ENCODE measurements at regions not wholly inside any gene's neighbourhood (a gene's known extent, or its start where the extent isn't known, plus 50 kb on each side); places are given as distances from the start of the nearest gene placed in this dataset.
A peak's percentile ranks its signal among the peaks of the same experiment; 100 is the strongest.
"Not testable (repeated sequence)": the region's sequence is repeated elsewhere in the genome, so short reads cannot be mapped to it uniquely, and the experiment has no call there.

DNA sequence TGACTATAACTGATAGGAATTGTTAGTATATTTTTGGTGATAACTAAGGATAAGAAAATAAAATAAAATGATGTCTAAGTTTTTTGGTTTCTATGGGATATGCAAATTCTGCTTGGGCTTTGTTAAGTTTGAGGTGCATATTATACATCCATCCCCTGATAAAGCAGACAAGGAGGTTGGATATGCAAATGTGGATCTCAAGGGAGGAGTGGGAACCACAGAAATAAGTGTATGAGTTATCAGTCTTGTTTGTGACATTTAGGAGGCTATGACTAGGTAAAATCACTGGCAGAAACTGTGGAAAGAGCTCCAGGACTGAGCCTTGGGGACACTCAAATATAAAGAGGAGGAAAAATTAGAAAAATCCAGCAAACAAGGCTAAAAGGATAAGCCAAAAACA, 719.4 kb downstream of the RERGL start:
- DNase-seq (ENCODE audit: low read depth in 4 of 4, low spot score in 3 of 4), result no peak

DNA sequence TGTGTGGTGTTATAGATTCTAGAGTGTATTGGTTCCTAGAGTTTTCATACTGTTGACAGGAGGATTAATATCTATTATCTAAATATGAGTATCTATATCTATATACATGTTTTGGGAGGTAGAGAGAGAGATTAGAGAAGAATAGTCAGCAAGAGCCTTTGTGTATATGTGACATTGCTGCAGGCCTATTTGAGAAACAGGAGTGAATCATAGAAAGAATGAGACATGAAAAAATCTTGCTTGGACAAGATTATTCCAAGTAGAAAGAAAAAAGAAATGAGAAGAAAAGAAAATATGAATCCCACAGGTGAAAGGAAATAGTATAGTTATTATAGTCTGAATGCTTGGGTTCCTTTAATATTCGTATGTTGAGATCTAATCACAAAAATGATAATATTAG, 720.4 kb downstream of the RERGL start:
- DNase-seq (ENCODE audit: low read depth in 4 of 4, low spot score in 3 of 4), result no peak

DNA sequence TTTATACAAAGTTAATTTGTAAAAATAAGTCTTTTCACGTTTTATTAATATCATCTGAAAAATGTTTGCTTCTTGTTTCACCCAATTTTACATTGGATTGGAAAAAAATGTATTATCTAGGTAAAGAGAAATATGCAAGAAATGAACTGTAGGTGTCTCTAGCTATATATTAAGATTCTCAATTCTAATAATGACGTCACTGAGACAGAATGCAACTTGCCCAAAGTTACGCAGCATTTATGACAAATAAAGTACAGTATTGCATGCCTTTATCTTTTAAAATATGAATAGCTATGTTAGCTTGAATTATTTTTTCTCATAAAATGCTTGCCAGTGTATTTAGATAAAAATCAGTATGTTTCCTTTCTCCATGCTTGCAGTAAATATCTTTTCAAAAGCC, 728.8 kb downstream of the RERGL start:
- DNase-seq (ENCODE audit: low read depth in 4 of 4, low spot score in 3 of 4), result no peak

DNA sequence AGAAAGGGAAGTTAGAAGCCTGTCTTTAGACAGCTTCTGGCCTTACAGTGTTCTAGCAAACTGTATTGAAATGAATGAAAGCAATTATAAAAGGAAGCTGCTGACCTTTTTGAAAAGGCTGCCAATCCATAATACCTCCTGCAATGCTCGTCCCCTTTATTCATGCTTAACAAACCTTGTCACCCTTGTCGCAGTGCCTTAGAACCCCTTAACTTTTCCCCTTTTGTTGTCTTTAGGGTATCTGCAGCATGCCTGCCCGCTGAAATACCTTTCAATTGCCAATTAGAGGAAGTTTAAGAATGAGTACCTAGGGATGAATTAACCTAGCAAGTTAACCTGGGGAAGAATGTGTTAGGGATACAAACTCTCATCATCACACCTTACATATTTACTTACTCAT, 731.2 kb downstream of the RERGL start:
- DNase-seq (ENCODE audit: low read depth in 4 of 4, low spot score in 3 of 4), result no peak

DNA sequence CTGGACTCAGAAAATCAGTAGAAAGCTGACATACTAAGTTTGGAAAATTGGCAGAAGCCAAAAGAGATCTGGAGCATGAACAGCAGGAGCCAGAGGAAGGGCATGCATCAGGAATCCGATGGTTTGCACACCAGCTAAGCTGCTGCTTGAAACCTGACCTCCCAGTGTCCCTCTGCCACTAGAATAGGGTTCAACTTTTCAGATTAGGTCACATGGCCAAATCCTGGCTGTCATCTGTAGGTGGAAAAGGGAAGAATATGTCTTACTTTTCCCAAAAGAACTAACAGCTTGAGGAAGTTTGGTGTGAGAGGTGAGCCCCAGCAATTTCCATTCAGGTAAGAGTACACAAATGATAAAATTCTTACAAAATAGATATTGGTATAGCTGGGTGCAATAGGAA, 732.6 kb downstream of the RERGL start:
- no peak for DNase-seq (ENCODE audit: low read depth in 4 of 4, low spot score in 3 of 4)

DNA sequence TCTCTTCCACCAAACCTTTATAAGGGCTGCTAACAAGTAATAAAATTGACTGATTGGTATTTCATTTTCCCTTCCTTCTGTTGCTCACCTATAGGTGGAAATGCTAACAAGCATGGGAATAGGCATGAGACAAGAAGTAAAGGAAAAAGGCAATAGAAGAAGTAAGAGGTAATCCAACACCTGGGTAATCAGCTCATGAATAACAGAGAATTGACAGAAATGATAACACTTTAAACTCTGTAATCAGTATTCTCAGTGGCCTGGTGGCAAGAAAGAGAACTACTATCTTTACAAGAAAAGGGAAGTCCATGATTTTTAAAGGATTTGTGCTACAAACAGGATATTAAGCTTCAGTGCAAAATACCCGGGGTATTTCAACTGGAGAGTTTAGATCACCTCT, 737.8 kb downstream of the RERGL start:
- no peak for DNase-seq (ENCODE audit: low read depth in 4 of 4, low spot score in 3 of 4)

DNA sequence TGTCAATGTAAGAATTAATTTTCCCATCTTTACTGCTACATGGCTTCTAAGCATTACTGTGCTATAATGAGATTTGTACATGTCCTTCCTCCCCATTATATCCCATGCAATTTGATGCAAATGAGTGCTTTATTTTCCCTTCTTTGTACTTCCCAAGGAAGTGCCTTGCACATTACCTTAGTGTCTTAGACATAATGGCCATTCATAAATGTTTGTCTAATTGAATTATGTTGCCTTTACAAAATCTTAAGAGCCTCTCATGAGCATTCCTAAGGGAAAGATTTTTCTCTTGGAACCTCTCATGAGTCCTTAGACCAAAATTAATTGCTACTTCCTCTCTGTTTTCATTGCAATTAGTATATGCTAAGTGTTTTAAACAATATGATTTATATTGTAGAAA, 741.7 kb downstream of the RERGL start:
- DNase-seq (ENCODE audit: low read depth in 4 of 4, low spot score in 3 of 4), result no peak

DNA sequence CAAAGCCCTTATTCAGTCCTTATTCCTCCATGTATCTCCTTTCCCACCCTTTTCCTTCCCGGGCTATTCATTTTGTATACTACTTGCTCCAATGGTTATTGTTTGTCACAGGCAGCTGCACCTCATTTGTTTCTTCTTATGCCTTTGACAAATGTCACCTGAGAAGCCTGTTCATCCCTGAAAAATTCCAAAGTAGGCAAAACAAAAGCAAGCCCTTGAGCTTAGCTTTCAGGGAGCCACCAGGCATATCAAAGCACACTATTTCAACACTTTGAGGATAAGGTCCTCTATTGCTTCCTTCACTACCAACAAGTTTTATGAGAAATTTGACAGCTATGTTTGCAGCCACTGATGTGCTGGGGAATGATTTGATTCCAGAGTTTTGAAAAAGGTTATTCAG, 738.7 kb upstream of the LMO3 start:
- DNase-seq (ENCODE audit: low read depth in 4 of 4, low spot score in 3 of 4), result peak in 1 of 4 donors; percentile 6

DNA sequence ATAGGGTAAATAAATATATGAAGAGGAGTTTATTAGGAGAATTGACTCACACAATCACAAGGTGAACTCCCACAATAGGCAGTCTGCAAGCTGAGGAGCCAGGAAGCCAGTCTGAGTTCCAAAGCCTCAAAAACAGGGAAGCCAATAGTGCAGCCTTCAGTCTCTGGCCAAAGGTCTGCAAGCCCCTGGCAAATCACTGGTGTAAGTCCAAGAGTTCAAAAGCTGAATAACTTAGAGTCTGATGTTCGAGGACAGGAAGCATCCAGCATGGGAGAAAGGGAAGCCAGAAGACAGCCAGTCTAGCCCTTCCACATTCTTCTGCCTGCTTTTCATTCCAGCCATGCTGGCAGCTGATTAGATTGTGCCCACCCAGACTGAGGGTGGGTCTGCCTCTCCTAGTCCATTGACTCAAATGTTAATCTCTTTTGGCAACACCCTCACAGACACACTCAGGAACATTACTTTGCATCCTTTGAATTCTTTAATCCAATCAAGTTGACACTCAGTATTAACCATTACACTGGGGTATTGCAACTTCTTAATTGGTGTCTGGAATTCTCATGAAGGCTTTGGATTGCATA, 736.5 kb upstream of the LMO3 start:
- no peak for DNase-seq (ENCODE audit: low read depth in 4 of 4, low spot score in 3 of 4)

DNA sequence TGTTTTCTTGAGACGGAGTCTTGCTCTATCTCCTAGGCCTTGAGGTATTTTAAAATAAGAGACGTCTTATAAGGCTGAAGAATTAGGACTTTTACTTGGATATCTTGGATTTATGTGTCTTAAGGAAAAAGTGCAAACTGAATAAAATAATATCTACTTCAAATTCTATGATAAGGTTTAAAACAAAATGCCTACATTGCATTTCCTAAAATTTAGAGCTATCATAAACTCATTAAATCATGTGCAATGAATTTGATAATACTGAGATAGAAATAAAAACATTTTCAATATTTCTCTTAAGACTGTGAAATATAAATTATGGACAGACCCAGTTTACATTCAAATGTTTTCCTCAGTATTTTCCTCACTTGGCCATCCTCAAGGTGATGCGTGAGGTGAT, 729.5 kb upstream of the LMO3 start:
- DNase-seq (ENCODE audit: low read depth in 4 of 4, low spot score in 3 of 4), result no peak

DNA sequence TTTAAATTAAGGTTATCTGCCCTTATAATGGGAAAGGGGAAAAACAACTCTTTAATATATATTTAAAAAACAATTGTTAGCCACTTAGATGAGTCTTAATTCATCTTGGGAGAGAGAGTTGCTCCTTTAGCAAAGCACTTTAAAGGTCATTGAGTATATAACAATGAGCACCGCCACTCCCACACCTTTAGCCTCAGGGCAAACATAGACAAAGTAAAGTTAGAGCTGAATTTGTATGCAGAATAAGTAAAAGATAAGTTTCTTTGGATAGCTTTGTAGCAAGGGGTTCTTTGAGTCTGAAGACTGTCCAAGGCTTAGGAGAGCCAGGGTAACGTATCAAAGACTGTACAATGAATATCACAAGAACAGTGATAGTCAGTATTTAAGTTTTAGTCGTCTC, 728.8 kb upstream of the LMO3 start:
- no peak for DNase-seq (ENCODE audit: low read depth in 4 of 4, low spot score in 3 of 4)

DNA sequence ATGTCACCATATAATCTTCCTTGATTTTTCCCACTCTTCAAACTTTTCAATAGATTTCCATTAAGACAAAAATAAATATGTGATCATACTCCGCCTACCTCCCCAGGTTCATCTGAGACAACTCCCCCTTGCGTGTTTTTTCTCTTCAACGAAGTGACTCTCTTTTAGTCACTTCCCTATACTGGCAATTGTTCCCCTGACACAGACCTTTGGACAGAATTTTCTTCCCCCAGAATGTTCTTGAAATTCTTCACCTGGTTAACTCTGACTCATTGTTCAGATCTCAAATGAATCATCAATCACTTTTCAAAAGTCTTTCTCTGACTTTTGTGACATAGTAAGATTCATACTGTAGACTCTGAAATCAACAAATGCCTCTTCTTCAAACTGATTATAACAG, 727.3 kb upstream of the LMO3 start:
- DNase-seq (ENCODE audit: low read depth in 4 of 4, low spot score in 3 of 4), result no peak

DNA sequence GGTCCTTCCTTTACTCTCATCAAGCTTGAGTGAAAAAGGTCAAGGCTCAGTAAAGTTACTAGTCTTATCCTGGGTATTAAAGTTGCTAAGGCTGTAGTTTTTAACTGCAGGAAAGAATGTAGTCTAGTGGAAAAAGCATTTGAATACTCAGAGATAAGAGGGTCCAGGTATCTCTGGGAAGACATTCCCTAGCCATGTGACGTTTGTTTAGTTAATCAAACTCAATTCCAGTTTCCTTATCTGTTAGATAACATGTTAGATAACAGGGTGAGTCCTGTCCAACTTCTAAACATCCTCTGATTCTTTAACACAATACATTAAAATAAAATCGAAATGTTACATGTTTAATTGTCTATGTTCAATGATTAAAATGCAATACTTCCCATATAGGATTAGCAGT, 720.7 kb upstream of the LMO3 start:
- no peak for DNase-seq (ENCODE audit: low read depth in 4 of 4, low spot score in 3 of 4)

DNA sequence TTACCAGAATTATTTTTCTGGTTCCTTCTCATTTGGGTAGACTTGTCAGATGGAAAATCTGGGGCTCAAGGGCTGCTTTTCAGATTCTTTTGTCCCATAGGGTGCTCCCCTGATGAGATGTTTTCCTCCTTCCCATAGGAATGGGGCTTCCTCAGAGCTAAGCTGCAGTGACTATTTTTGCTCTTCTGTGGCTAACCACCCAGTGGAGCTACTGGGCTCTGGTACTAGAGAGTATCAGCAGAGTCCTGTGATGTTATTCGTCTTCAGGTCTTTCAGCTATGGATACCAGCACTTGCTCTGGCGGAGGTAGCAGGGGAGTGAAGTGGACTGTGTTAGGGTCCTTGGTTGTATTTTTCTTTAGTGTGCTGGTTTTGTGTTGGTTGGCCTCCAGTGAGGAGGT, 716.1 kb upstream of the LMO3 start:
- DNase-seq (ENCODE audit: low read depth in 4 of 4, low spot score in 3 of 4), result no peak

DNA sequence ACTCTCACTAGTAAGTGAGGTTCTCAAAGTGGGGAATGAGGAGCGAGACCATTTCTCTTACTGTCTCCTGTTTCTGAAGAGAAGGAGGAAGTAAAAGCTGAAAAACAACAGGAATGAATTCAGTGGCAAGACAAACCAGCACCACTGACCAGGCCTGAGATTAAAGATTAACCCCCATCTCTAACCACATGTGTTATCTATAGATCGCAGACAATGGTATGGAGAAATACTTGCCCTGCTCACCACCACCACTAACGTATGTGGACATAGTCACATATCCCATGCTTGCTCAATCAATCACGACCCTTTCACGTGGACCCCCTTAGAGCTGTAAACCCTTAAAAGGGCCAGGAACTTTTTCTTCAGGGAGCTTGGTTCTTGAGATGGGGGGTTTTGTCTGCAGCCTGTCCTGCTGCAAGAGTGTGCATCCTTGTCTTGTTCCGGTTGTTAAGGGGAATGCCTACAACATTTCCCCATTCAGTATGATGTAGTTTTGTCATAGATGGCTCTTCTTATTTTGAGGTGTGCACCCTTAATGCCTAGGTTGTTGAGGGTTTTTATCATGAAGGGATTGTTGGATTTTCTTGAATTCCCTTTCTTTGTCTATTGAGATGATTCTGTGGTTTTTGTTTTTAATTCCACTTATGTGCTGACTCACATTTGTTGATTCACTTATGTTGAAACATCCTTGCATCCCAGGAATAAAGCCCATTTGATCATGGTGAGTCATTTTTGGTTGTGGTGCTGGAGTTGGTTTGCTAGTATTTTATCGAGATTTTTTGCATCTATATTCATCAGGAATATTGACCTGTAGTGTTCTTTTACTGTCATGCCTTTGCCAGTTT, 698.8 kb upstream of the LMO3 start:
- no peak for DNase-seq (ENCODE audit: low read depth in 4 of 4, low spot score in 3 of 4)

DNA sequence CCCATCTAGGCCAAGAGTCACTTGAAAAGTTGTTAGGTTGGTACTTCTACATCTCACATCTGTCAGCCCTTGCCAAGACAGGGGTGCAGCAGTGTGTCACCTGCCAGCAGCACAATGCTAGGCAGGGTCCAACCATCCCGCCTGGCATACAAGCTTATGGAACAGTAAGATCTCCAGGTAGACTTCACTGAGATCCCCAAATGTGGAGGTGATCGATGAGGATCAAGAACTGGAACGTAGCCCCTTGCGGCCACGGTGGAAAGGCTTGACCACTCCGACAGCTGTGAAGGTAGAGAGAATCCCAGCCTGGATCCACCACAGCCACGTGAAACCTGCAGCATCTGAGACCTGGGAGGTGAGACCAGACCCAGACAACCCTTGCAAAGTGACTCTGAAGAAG, 696.0 kb upstream of the LMO3 start:
- no peak for DNase-seq (ENCODE audit: low read depth in 4 of 4, low spot score in 3 of 4)

DNA sequence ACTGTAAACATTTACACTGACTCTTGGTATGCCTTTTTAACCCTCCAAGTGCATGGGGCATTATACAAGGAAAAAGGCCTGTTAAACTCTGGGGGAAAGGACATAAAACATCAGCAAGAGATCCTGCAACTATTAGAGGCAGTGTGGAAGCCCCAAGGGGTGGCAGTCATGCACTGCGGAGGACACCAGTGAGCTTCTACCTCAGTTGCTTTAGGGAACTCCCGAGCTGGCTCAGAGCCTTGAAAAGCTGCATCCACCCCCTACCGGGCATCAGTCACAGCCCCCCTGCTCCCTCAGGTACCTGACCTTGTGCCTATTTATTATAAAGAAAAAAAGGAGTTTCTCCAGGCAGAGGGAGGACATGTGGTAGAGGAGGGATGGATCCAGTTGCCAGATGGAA, 695.6 kb upstream of the LMO3 start:
- DNase-seq (ENCODE audit: low read depth in 4 of 4, low spot score in 3 of 4), result no peak

DNA sequence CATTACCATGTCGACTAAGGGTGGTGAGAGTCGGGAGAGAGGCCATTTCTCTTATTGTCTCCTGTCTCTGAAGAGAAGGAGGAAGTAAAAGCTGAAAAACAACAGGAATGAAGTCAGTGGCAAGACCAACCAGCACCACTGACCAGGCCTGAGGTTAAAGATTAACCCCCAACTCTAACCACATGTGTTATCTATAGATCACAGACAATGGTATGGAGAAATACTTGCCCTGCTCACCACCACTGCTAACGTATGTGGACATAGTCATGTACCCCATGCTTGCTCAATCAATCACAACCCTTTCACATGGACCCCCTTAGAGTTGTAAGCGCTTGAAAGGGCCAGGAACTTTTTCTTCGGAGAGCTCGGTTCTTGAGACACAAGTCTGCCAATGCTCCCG, 690.9 kb upstream of the LMO3 start:
- DNase-seq (ENCODE audit: low read depth in 4 of 4, low spot score in 3 of 4), result no peak

DNA sequence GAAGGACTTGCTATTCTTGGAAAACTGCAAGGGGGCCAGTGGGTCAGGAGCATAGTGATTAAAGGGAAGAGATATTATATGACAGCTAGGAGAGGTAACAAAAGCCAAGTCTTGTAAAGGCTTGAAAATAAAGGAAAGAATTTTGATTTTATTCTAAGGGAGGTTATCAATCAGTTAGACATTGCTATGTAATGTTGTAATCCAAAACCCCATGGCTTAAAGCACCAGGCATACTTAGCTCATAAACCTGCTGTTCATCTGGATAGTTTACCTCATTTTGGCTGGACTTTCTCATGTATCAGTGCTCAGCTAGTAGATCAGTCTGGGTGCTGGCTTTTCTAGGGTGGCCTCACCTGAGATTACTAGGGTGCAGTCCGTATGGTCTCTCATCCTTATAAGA, 680.9 kb upstream of the LMO3 start:
- DNase-seq (ENCODE audit: low read depth in 4 of 4, low spot score in 3 of 4), result no peak

DNA sequence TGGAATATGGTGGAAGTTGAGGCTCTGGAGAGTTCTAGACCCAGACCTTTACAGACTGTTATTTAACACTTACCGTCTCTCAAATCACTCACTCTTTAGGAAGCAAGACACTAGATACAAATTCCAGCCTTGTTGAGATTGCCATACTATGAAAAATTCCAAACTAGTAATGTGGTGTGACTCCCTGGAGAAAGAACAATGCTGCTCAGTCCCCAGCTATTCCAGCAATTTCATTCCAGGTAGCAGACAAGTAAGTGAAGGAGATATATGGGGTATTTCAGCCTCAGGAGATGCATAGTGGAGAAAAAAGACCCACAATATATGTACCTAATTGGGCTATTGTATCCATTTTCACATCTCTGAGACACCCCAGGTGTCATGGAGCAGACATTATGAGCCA, 678.9 kb upstream of the LMO3 start:
- DNase-seq (ENCODE audit: low read depth in 4 of 4, low spot score in 3 of 4), result no peak

DNA sequence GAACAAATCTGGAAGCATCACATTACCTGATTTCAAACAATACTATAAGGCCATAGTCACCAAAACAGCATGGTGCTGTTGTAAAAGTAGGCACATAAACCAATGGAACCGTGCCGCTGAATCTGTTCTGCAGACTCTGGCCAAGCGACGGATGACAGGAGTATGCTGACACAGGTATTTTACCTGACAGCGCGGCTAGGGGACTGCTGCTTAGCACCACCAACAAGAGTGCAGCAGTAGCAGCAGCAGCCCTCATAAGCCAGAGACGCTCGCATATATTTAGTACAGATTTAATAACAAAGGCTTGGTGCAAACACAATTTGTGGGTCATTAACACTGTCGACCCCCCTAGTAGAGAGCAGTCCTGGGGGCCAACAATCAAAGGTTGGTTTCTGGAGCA, 677.6 kb upstream of the LMO3 start:
- DNase-seq (ENCODE audit: low read depth in 4 of 4, low spot score in 3 of 4), result no peak

DNA sequence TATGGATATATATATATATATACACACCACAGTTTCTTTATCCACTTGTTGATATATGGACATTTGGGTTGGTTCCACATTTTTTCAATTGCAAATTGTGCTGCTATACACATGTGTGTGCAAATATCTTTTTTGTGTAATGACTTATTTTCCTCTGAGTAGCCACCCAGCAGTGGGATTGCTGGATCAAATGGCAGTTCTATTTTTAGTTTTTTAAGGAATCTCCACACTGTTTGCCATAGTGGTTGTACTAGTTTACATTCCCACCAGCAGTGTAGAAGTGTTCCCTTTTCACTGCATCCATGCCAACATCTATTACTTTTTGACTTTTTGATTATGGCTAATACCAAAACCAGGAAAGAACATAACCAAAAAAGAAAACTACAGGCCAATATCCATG, 676.2 kb upstream of the LMO3 start:
- not testable (repeated sequence) for DNase-seq (ENCODE audit: low read depth in 4 of 4, low spot score in 3 of 4)

DNA sequence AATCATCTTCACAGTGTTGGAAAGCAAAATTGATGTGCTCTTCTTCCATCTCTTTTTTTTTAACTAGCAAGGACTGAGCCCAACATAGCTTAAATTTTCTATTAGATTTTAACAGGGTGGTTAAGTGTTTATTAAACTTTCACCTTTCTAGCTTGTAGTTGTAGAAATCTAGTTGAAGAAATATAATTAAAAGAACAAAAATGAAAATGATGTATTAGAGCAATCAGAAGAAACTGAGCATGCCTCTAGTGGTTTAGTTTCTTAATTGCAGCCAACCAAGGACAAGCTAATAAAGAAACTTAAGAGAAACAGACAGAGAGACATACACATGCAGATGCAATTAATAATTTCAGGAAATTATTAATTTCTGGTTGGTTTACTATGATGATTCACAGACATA, 673.0 kb upstream of the LMO3 start:
- DNase-seq (ENCODE audit: low read depth in 4 of 4, low spot score in 3 of 4), result no peak
